ENCODE measurements at regions not wholly inside any gene's neighbourhood (a gene's known extent, or its start where the extent isn't known, plus 50 kb on each side); places are given as distances from the start of the nearest gene placed in this dataset.

DNA sequence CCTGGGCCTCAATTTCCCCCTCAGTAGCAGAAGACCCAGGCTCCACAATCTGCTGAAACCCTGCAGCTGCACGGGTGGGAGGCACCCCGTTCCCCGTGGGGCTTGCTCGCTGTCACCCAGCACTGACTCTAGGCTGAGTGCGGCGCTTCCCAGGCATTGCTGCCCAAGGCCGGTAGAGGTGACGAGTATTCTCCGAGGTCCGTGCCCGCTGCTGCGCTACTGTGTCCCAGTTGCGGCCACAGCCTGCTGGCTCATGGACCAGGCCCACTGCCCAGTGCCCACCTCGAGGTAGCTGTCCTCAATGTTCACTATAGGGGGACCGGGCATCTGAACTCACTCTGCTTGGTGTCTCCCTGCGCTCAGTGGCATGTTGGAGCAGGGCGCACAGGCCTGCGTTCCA, 74.7 kb downstream of the GSC start:
- TF ChIP-seq, protein P1, sequence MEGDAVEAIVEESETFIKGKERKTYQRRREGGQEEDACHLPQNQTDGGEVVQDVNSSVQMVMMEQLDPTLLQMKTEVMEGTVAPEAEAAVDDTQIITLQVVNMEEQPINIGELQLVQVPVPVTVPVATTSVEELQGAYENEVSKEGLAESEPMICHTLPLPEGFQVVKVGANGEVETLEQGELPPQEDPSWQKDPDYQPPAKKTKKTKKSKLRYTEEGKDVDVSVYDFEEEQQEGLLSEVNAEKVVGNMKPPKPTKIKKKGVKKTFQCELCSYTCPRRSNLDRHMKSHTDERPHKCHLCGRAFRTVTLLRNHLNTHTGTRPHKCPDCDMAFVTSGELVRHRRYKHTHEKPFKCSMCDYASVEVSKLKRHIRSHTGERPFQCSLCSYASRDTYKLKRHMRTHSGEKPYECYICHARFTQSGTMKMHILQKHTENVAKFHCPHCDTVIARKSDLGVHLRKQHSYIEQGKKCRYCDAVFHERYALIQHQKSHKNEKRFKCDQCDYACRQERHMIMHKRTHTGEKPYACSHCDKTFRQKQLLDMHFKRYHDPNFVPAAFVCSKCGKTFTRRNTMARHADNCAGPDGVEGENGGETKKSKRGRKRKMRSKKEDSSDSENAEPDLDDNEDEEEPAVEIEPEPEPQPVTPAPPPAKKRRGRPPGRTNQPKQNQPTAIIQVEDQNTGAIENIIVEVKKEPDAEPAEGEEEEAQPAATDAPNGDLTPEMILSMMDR (IDR thresholded peaks at IDR 0.05; ENCODE audit: unreplicated experiment) = no peak
- no TSS peak for BruUV-seq (replicated peaks)
- H3K4me3 Mint-ChIP-seq (ENCODE audit: unreplicated experiment) = no peak overlapping the region
- H3K4me1 Mint-ChIP-seq (ENCODE audit: insufficient read depth, unreplicated experiment) = no peaks in the 10 kb centered on the region
- H3K27me3 Mint-ChIP-seq (ENCODE audit: insufficient read depth, unreplicated experiment) = no peaks in the 10 kb centered on the region
- CTCF ChIA-PET = interaction anchor here (1.2 kb wide), 1 partner anchor 563 kb away, joined by 3 read pairs; no protein-coding TSS in a partner anchor
- no peak for DNase-seq (ENCODE audit: unreplicated experiment)
- no peaks in the 10 kb centered on the region for H3K36me3 Mint-ChIP-seq (ENCODE audit: insufficient read depth, unreplicated experiment)
- H3K9me3 Mint-ChIP-seq (ENCODE audit: unreplicated experiment) = no peaks in the 10 kb centered on the region
- H3K27ac Mint-ChIP-seq (ENCODE audit: low read depth, unreplicated experiment) = no peak overlapping the region
- intact Hi-C loops (cut with micrococcal nuclease) = no loop called here
- POLR2A ChIA-PET = no interaction called here

DNA sequence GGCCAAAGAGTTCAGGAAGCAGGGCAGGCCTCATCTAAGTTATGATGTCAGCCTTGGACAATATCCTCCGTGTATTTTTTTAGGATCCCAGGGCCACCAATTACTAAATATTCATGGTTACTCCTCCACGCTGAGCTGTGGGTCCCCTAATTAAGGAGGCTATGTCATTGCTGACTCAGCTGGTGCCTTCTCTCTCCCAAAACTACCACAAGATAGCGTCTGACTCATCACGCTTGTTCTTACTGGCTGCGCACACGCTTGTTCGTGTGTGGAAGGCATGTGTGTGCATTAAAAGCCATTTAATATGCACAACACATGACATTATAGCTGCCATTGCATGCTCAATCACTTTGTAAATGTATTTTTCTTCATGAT, 78.3 kb downstream of the GSC start:
- H3K27ac Mint-ChIP-seq (ENCODE audit: low read depth, unreplicated experiment) = no peak overlapping the region
- no peak overlapping the region for H3K4me3 Mint-ChIP-seq (ENCODE audit: unreplicated experiment)
- no peaks in the 10 kb centered on the region for H3K27me3 Mint-ChIP-seq (ENCODE audit: insufficient read depth, unreplicated experiment)
- ChIA-PET CTCF (interaction anchor here (0.5 to 4.5 kb wide), 13 partner anchors 11 to 742 kb away, joined by 3 to 40 read pairs (median 4); no protein-coding TSS in a partner anchor), POLR2A (interaction anchor here (1.1 to 1.4 kb wide), 2 partner anchors 401 to 405 kb away, joined by 3 to 4 read pairs; no protein-coding TSS in a partner anchor)
- H3K36me3 Mint-ChIP-seq (ENCODE audit: insufficient read depth, unreplicated experiment) = no peaks in the 10 kb centered on the region
- TF ChIP-seq, protein P1 (IDR thresholded peaks at IDR 0.05; ENCODE audit: unreplicated experiment) = no peak
- no peaks in the 10 kb centered on the region for H3K4me1 Mint-ChIP-seq (ENCODE audit: insufficient read depth, unreplicated experiment)
- intact Hi-C loops (cut with micrococcal nuclease) = no loop called here
- no peaks in the 10 kb centered on the region for H3K9me3 Mint-ChIP-seq (ENCODE audit: unreplicated experiment)
- BruUV-seq (replicated peaks) = no TSS peak
- DNase-seq (ENCODE audit: unreplicated experiment) = peak; percentile 49

DNA sequence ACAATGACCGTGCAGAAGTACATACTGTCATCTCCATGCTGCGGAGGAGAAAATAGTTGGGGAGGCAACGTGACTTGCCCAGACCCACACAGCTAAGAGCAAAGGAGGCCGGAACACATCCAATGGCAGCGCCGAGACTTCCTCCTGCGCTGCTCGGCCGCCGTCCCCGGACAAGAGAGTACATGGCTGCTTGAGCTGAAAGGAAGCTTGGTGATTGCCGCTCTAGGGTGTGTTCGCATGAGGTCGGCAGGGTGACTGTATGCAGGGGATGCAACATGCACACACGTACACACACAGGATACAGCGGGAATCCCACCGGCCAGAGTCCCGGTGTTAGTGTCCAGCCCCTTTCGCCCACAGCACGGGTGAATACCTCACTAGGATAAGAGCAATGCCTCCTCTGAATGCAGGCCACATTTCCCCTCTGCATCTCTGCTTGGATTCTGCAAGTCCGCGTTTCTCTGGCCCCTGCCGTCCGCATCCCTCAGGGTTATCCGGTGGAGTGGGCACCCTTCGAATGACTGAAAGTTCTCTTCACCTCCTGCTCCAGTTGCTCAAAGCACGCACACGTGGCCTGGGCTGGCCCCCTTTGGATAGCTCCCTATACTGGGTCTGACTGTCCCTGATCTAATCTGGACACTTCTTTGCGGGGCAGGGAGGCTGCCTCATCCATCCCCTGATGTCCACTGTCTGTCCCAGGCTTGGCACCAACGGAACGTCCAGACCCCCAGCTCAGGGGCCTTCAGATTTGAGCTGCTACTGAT, 78.8 kb downstream of the GSC start:
- Mint-ChIP-seq H3K36me3 (ENCODE audit: insufficient read depth, unreplicated experiment) (no peaks in the 10 kb centered on the region), H3K4me3 (ENCODE audit: unreplicated experiment) (no peak overlapping the region), H3K9me3 (ENCODE audit: unreplicated experiment) (no peaks in the 10 kb centered on the region), H3K27me3 (ENCODE audit: insufficient read depth, unreplicated experiment) (no peaks in the 10 kb centered on the region), H3K27ac (ENCODE audit: low read depth, unreplicated experiment) (no peak overlapping the region), H3K4me1 (ENCODE audit: insufficient read depth, unreplicated experiment) (no peaks in the 10 kb centered on the region)
- CTCF ChIA-PET = interaction anchor here (0.5 to 4.5 kb wide), 20 partner anchors 10 to 836 kb away, joined by 3 to 40 read pairs (median 4); no protein-coding TSS in a partner anchor
- intact Hi-C loops (cut with micrococcal nuclease) = no loop called here
- DNase-seq (ENCODE audit: unreplicated experiment) = no peak
- TF ChIP-seq, protein P1 (IDR thresholded peaks at IDR 0.05; ENCODE audit: unreplicated experiment) = no peak
- BruUV-seq (replicated peaks) = no TSS peak
- POLR2A ChIA-PET = interaction anchor here (0.6 to 1.4 kb wide), 3 partner anchors 402 to 421 kb away, joined by 3 to 4 read pairs (median 3); no protein-coding TSS in a partner anchor

DNA sequence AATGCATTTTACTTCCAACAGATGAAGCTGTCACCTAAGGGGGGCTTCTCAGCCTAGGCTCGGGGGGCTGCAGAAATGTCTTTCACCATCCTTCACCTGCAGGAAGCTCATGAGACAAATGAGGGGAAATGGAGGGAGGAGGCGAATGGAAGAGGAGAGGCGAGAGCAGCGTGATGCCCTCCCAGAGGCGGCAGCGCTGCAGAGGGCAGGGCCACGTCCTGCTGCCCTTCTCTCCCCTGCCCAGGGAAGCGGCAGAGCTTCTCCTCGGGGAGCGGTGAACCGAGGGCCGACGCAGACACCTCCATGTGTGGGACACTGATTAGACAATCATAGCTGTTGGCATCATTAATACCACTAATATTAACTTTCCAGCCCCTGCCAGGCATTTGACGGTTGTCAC, 78.3 kb downstream of the SERPINA3 start:
- Mint-ChIP-seq H3K4me3 (ENCODE audit: unreplicated experiment) (no peak overlapping the region), H3K36me3 (ENCODE audit: insufficient read depth, unreplicated experiment) (no peaks in the 10 kb centered on the region), H3K27me3 (ENCODE audit: insufficient read depth, unreplicated experiment) (no peaks in the 10 kb centered on the region), H3K4me1 (ENCODE audit: insufficient read depth, unreplicated experiment) (no peaks in the 10 kb centered on the region), H3K27ac (ENCODE audit: low read depth, unreplicated experiment) (no peak overlapping the region), H3K9me3 (ENCODE audit: unreplicated experiment) (no peaks in the 10 kb centered on the region)
- ChIA-PET POLR2A (interaction anchor here (0.6 kb wide), 1 partner anchor 422 kb away, joined by 3 read pairs; no protein-coding TSS in a partner anchor), CTCF (interaction anchor here (0.6 to 4.5 kb wide), 22 partner anchors 10 to 1304 kb away, joined by 3 to 40 read pairs (median 4); no protein-coding TSS in a partner anchor)
- DNase-seq (ENCODE audit: unreplicated experiment) = no peak
- intact Hi-C loops (cut with micrococcal nuclease) = no loop called here
- no TSS peak for BruUV-seq (replicated peaks)
- TF ChIP-seq, protein P1 (IDR thresholded peaks at IDR 0.05; ENCODE audit: unreplicated experiment) = no peak

Measured in MCF 10A (cell line).